HG03097 (cell line): ENCODE measurements at regions not wholly inside any gene's neighbourhood (a gene's known extent, or its start where the extent isn't known, plus 50 kb on each side); places are given as distances from the start of the nearest gene placed in this dataset.

Experiments used
- ATAC-seq: cut with Tn5 transposase; IDR thresholded peaks from one replicate; pipeline ENCODE4 v1.9.1; 2021; ENCODE audit not compliant: unreplicated experiment, low FRiP score

GRCh38 chr10:84766923-84767322 is 438.5 kb downstream of the CCSER2 start:
- no peak for ATAC-seq

- no peak for ATAC-seq
Observed at GRCh38 chr10:84768132-84768531, 439.7 kb downstream of the CCSER2 start.

- no peak for ATAC-seq
Observed at GRCh38 chr10:84770824-84771223, 442.4 kb downstream of the CCSER2 start.

GRCh38 chr10:84783386-84783785 is 455.0 kb downstream of the CCSER2 start:
- no peak for ATAC-seq

GRCh38 chr10:84783909-84784308 is 455.5 kb downstream of the CCSER2 start:
- ATAC-seq, result no peak

- no peak for ATAC-seq
Observed at GRCh38 chr10:84784749-84785148, 456.4 kb downstream of the CCSER2 start.

- ATAC-seq, result no peak
Observed at GRCh38 chr10:84789026-84789425, 460.6 kb downstream of the CCSER2 start.

GRCh38 chr10:84798312-84798711 is 469.9 kb downstream of the CCSER2 start:
- ATAC-seq, result no peak

GRCh38 chr10:84801156-84801555 is 472.8 kb downstream of the CCSER2 start:
- no peak for ATAC-seq

GRCh38 chr10:84801916-84802315 is 473.5 kb downstream of the CCSER2 start:
- ATAC-seq, result no peak

GRCh38 chr10:84805149-84805548 is 476.8 kb downstream of the CCSER2 start:
- ATAC-seq, result no peak

- no peak for ATAC-seq
Observed at GRCh38 chr10:84811113-84811512, 482.7 kb downstream of the CCSER2 start.

- ATAC-seq, result no peak
Observed at GRCh38 chr10:84818961-84819360, 490.6 kb downstream of the CCSER2 start.

- ATAC-seq, result no peak
Observed at GRCh38 chr10:84820120-84820519, 491.7 kb downstream of the CCSER2 start.

- ATAC-seq, result no peak
Observed at GRCh38 chr10:84820596-84820995, 492.2 kb downstream of the CCSER2 start.

GRCh38 chr10:84822931-84823630 is 494.7 kb downstream of the CCSER2 start:
- ATAC-seq, result no peak

GRCh38 chr10:84824525-84824924 is 496.1 kb downstream of the CCSER2 start:
- ATAC-seq, result no peak

- no peak for ATAC-seq
Observed at GRCh38 chr10:84825330-84825729, 496.9 kb downstream of the CCSER2 start.

GRCh38 chr10:84826704-84827103 is 498.3 kb downstream of the CCSER2 start:
- ATAC-seq, result no peak

GRCh38 chr10:84829131-84829530 is 500.7 kb downstream of the CCSER2 start:
- ATAC-seq, result no peak

- ATAC-seq, result no peak
Observed at GRCh38 chr10:84837041-84837812, 508.8 kb downstream of the CCSER2 start.

- no peak for ATAC-seq
Observed at GRCh38 chr10:84837877-84838276, 509.5 kb downstream of the CCSER2 start.
